Gastroesophageal sphincter (tissue), 4 donors: ENCODE measurements at regions not wholly inside any gene's neighbourhood (a gene's known extent, or its start where the extent isn't known, plus 50 kb on each side); places are given as distances from the start of the nearest gene placed in this dataset.

Experiments
- ATAC-seq: fragments of 150-250 bp; one replicate; pipeline ENCODE4 v1.9.1; 2016; ENCODE audit warnings: mild to moderate bottlenecking, moderate library complexity
- H3K27ac ChIP-seq, 4 donors: fragments of 200-600 bp; sonication (generic) in 3 of 4; 1 replicate in 3 of 4; 2 replicates in 1 of 4; pipeline ENCODE4 v1.5.1; 2016 to 2019
- H3K27me3 ChIP-seq: fragments of 200-600 bp; sonication (generic); one replicate; pipeline ENCODE4 v1.5.1; 2019
- H3K36me3 ChIP-seq, 2 donors: fragments of 200-600 bp; sonication (generic); one replicate each; pipeline ENCODE4 v1.5.1; 2019; ENCODE audit warnings: control low read depth in 1 of 2
- H3K4me1 ChIP-seq, 3 donors: fragments of 200-600 bp; sonication (generic); 1 replicate in 2 of 3; 2 replicates in 1 of 3; pipeline ENCODE4 v1.5.1; 2016 to 2019; ENCODE audit warnings: control low read depth in 2 of 3
- H3K4me3 ChIP-seq, 2 donors: fragments of 200-600 bp; sonication (generic); one replicate each; pipeline ENCODE4 v1.5.1; 2019; ENCODE audit warnings: mild to moderate bottlenecking in 1 of 2, moderate library complexity in 1 of 2
- H3K9me3 ChIP-seq, 3 donors: fragments of 200-600 bp; sonication (generic); one replicate each; pipeline ENCODE4 v1.5.1; 2017 to 2019; ENCODE audit warnings: control low read depth in 2 of 3
- EP300 ChIP-seq: sonication (generic); formaldehyde crosslinking; IDR thresholded peaks from one replicate; pipeline ENCODE4 v1.6.1; 2017; ENCODE audit warnings: antibody characterized with exemption, mild to moderate bottlenecking
- POLR2A ChIP-seq, 2 donors: fragments of 450-650 bp; IDR thresholded peaks; one replicate each; pipeline ENCODE4 v1.6.1; 2017; ENCODE audit warnings: antibody characterized with exemption in 2 of 2, mild to moderate bottlenecking in 2 of 2, moderate library complexity in 1 of 2
- POLR2AphosphoS5 ChIP-seq: sonication (generic); formaldehyde crosslinking; IDR thresholded peaks from one replicate; pipeline ENCODE4 v1.6.1; 2017; ENCODE audit warnings: antibody characterized with exemption
- WGBS, 2 donors: methylation state at CpG; one replicate each; pipeline ENCODE4 v1.1.5; 2018; ENCODE audit warnings: low coverage in 1 of 2; 5-methylcytosine and 5-hydroxymethylcytosine counted together
- TF ChIP-seq, protein P1 (sequence below), 4 experiments: fragments of 200-600 bp in 2 of 4; fragments of 450-650 bp in 2 of 4; sonication (generic) in 1 of 4; IDR thresholded peaks; one replicate each; pipeline ENCODE4 v1.5.1; 2017 to 2019; ENCODE audit warnings: antibody characterized with exemption in 4 of 4, mild to moderate bottlenecking in 2 of 4, moderate library complexity in 2 of 4

- Histone ChIP-seq H3K9me3 (no peaks in the 10 kb centered on the region), H3K4me1 (peaks cover 0 to 14% (median 5%) of the 10 kb centered on the region in 3 donors), H3K27me3 (peaks cover 17% of the 10 kb centered on the region), H3K27ac (no peak overlapping the region), H3K36me3 (no peaks in the 10 kb centered on the region), H3K4me3 (no peak overlapping the region)
- TF ChIP-seq, protein P1, sequence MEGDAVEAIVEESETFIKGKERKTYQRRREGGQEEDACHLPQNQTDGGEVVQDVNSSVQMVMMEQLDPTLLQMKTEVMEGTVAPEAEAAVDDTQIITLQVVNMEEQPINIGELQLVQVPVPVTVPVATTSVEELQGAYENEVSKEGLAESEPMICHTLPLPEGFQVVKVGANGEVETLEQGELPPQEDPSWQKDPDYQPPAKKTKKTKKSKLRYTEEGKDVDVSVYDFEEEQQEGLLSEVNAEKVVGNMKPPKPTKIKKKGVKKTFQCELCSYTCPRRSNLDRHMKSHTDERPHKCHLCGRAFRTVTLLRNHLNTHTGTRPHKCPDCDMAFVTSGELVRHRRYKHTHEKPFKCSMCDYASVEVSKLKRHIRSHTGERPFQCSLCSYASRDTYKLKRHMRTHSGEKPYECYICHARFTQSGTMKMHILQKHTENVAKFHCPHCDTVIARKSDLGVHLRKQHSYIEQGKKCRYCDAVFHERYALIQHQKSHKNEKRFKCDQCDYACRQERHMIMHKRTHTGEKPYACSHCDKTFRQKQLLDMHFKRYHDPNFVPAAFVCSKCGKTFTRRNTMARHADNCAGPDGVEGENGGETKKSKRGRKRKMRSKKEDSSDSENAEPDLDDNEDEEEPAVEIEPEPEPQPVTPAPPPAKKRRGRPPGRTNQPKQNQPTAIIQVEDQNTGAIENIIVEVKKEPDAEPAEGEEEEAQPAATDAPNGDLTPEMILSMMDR (IDR thresholded peaks at IDR 0.05): no peak
- 0 to 9% methylated on average over 1 to 7 of the region's 9 CpGs for WGBS, 2 donors
- peak; percentile 39 for ATAC-seq
Observed at GRCh38 chr19:28883241-28883693, 329.7 kb downstream of the UQCRFS1 start.

DNA sequence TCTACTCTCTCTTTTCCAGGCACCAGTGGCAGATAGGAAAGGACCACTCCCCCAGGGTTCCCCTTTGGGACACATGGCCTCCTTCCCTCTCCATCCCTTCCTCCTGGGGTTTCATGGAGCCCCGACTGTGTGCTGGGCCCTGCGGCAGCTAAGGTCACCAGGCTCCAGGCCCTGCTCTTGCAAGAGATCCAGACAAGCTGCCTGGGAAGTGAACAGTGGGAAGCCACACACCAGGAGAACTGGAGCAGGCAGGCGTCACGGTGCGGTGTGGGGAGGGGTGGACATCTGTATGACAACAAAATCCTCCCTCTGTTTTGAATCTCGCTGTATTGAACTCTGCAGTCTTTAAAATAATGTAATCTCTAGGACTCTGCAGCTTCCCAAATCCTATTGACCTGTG, 330.1 kb downstream of the UQCRFS1 start:
- Histone ChIP-seq H3K9me3 (no peaks in the 10 kb centered on the region), H3K4me3 (no peak overlapping the region), H3K36me3 (no peaks in the 10 kb centered on the region), H3K4me1 (peaks cover 0 to 14% (median 5%) of the 10 kb centered on the region in 3 donors), H3K27ac (no peak overlapping the region), H3K27me3 (peaks cover 12% of the 10 kb centered on the region)
- no peak for TF ChIP-seq POLR2A (IDR thresholded peaks at IDR 0.05)
- TF ChIP-seq POLR2AphosphoS5: no peak
- TF ChIP-seq EP300: no peak
- TF ChIP-seq, protein P1 (IDR thresholded peaks at IDR 0.05): no peak
- 17 to 100% methylated on average over 1 to 4 of the region's 6 CpGs for WGBS, 2 donors
- peak; percentile 22 for ATAC-seq

DNA sequence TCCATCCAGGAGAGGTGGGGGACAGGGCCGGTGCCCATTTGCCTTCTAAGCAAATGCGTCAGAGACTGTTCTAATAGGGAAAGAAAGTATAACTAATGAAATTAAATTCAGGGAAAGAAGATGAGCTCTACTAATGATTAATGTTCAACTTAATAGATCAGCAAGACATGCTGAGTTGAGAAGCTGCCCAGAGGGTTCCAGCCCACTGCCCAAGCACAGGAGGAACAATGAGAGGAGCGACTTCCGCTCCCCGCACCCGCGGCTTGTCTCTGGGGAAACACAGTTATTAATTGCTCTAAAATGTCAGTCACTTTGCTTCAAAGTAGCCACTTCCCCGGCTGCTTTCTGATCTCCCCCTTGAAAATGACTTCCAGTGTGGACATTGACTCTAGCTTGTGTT, 331.3 kb downstream of the UQCRFS1 start:
- H3K27ac ChIP-seq: no peak overlapping the region
- H3K4me3 ChIP-seq: no peak overlapping the region
- H3K27me3 ChIP-seq: peaks cover 11% of the 10 kb centered on the region
- WGBS, 2 donors: 58 to 63% methylated on average over 7 to 8 of the region's 8 CpGs
- ATAC-seq: no peak
- TF ChIP-seq POLR2A (IDR thresholded peaks at IDR 0.05) (no peak), POLR2AphosphoS5 (no peak), EP300 (no peak)
- TF ChIP-seq, protein P1 (IDR thresholded peaks at IDR 0.05): no peak
- H3K4me1 ChIP-seq: peaks cover 0 to 14% (median 5%) of the 10 kb centered on the region in 3 donors
- H3K9me3 ChIP-seq: no peaks in the 10 kb centered on the region
- H3K36me3 ChIP-seq: no peaks in the 10 kb centered on the region

DNA sequence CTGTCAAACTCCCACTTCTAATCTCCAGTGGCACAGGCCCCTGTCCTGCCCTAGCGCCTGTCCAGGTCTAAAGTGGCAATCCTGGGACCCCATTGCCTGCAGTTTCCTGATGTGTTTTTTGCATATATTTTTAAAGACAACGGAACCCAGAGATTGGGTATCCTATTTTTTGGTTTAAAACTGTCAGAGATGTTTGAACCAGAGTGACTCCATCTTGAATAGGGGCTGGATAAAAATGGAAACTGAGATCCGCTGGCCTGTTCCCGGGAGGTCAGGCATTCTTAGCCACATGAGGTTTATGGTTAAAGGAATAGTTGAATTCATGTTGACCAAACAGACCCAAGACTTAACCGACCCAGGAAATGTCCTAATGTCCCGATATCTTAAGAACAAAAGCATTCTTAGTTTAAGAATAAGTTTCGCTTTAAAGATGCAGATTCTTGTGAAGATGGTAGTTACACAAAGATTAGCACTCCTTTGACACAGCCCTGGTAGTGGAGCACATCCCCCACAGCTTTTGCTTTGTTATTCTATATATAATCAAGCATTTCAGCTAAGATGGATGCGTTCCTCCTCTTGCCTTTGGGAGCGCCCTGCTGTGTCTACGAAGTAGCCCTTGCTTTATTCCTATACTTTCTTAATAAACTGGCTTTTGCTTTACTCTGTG, 332.1 kb downstream of the UQCRFS1 start:
- Histone ChIP-seq H3K9me3 (no peaks in the 10 kb centered on the region), H3K36me3 (no peaks in the 10 kb centered on the region), H3K4me1 (peaks cover 0 to 14% (median 5%) of the 10 kb centered on the region in 3 donors), H3K27ac (no peak overlapping the region), H3K4me3 (no peak overlapping the region), H3K27me3 (peaks cover 10% of the 10 kb centered on the region)
- 48 to 55% methylated on average over 9 of the region's 10 CpGs for WGBS, 2 donors
- TF ChIP-seq POLR2AphosphoS5 (no peak), EP300 (no peak), POLR2A (IDR thresholded peaks at IDR 0.05) (no peak)
- TF ChIP-seq, protein P1 (IDR thresholded peaks at IDR 0.05): no peak
- no peak for ATAC-seq

GRCh38 chr19:28878862-28879566, 333.9 kb downstream of the UQCRFS1 start:
- 33 to 47% methylated on average over 6 to 11 of the region's 11 CpGs for WGBS, 2 donors
- TF ChIP-seq, protein P1 (IDR thresholded peaks at IDR 0.05): peak in 3 of 4 experiments; percentile 54 to 74 (median 69)
- TF ChIP-seq EP300: no peak
- H3K4me3 ChIP-seq: no peak overlapping the region
- no peak for ATAC-seq
- no peaks in the 10 kb centered on the region for H3K9me3 ChIP-seq
- H3K27me3 ChIP-seq: no peaks in the 10 kb centered on the region
- H3K36me3 ChIP-seq: no peaks in the 10 kb centered on the region
- no peak overlapping the region for H3K27ac ChIP-seq
- peaks cover 0 to 14% (median 5%) of the 10 kb centered on the region in 3 donors for H3K4me1 ChIP-seq
